ENCODE measurements at regions not wholly inside any gene's neighbourhood (a gene's known extent, or its start where the extent isn't known, plus 50 kb on each side); places are given as distances from the start of the nearest gene placed in this dataset.

DNA sequence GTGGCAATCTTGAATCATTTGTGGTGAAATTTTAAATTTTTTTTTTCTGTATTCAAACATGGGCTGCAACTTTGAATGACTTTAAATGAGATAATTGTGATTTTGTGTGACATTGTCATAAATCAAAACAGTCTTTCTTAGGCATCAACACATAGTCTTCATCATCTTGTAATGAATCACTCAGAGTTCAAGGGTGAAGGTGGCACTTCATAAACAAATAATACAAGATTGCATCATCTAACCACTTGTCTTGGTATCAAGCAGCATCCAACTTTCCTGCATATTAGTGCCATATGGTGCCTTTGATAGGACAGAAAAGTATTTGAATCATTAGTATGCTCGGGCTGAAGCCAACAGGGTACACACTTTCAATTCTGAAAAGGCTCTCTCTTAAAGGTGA is 392.4 kb upstream of the GOT2 start:
- intact Hi-C loops (cut with DNase I; ENCODE audit: low total_unique reads): no loop called here
- no peaks in the 10 kb centered on the region for H3K36me3 ChIP-seq
- H3K27me3 ChIP-seq (replicated peaks in 1 of 7): no peaks in the 10 kb centered on the region
- peaks cover 0 to 5% (median 0%) of the 10 kb centered on the region in 8 donors for H3K9me3 ChIP-seq
- 56 to 73% (median 66%) methylated on average over 1 of the region's 1 CpG for WGBS, 5 donors
- no peak for DNase-seq
- H3K4me1 ChIP-seq: no peaks in the 10 kb centered on the region
- no peak overlapping the region for H3K27ac ChIP-seq
- TF ChIP-seq, protein P1, sequence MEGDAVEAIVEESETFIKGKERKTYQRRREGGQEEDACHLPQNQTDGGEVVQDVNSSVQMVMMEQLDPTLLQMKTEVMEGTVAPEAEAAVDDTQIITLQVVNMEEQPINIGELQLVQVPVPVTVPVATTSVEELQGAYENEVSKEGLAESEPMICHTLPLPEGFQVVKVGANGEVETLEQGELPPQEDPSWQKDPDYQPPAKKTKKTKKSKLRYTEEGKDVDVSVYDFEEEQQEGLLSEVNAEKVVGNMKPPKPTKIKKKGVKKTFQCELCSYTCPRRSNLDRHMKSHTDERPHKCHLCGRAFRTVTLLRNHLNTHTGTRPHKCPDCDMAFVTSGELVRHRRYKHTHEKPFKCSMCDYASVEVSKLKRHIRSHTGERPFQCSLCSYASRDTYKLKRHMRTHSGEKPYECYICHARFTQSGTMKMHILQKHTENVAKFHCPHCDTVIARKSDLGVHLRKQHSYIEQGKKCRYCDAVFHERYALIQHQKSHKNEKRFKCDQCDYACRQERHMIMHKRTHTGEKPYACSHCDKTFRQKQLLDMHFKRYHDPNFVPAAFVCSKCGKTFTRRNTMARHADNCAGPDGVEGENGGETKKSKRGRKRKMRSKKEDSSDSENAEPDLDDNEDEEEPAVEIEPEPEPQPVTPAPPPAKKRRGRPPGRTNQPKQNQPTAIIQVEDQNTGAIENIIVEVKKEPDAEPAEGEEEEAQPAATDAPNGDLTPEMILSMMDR (IDR thresholded peaks at IDR 0.05 in 8 of 11, conservative IDR thresholded peaks at IDR 0.05 in 3 of 11): no peak
- H3K4me3 ChIP-seq: no peak overlapping the region

DNA sequence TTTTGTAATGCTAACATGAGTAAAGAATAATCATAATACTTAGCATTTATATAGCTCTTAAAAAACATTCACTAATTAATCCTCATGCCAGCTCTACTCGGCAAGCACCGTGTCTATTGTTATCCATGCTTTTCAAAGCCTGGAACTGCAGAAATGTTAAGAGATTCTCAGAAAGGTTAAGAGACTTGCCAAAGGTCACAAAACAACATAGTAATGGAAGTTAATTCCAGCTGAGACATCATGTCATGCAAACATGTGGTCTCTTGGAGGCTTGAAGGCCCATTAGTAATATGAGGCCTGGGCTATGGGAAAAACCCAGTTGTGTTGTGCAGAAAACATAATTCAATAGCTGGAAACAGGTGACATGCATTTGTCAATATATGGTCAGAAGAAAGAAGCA is 389.9 kb upstream of the GOT2 start:
- DNase-seq: no peak
- H3K36me3 ChIP-seq: no peaks in the 10 kb centered on the region
- WGBS, 5 donors: 69 to 87% (median 79%) methylated on average over 2 of the region's 2 CpGs

DNA sequence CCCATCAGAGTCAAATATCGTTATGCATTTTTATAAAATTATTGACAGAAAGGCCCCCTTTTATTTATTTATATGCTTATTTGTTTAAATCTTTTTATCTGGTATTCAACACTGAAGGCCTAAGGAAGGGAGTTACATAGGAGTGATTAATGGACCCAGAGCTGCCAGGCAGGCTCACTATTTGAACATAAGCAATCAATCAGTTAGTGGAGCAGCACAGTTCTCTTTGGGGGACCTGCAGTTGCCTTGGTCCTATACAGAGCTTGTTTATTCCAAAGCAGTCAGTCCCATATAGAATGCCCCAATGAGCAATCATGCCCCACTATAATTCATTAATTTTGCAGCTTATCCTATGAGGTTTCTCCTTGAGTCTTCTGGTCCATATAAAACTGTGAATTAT is 389.4 kb upstream of the GOT2 start:
- Histone ChIP-seq H3K4me1 (no peaks in the 10 kb centered on the region), H3K4me3 (no peak overlapping the region), H3K9me3 (no peaks in the 10 kb centered on the region), H3K36me3 (no peaks in the 10 kb centered on the region), H3K27me3 (replicated peaks in 1 of 7) (no peaks in the 10 kb centered on the region), H3K27ac (no peak overlapping the region)
- DNase-seq: no peak
- 86 to 91% (median 89%) methylated on average over 1 of the region's 1 CpG for WGBS, 5 donors
- intact Hi-C loops (cut with DNase I; ENCODE audit: low total_unique reads): no loop called here
- TF ChIP-seq POLR2A (IDR thresholded peaks at IDR 0.05): no peak
- TF ChIP-seq, protein P1 (IDR thresholded peaks at IDR 0.05 in 8 of 11, conservative IDR thresholded peaks at IDR 0.05 in 3 of 11): no peak
- no peak for TF ChIP-seq POLR2AphosphoS5 (IDR thresholded peaks at IDR 0.05)

More for the DNA sequence above, 389.9 kb upstream of the GOT2 start:
- intact Hi-C loops (cut with DNase I; ENCODE audit: low total_unique reads): no loop called here
- H3K27ac ChIP-seq: no peak overlapping the region
- no peaks in the 10 kb centered on the region for H3K4me1 ChIP-seq
- no peaks in the 10 kb centered on the region for H3K27me3 ChIP-seq (replicated peaks in 1 of 7)
- no peaks in the 10 kb centered on the region for H3K9me3 ChIP-seq
- no peak overlapping the region for H3K4me3 ChIP-seq
- TF ChIP-seq POLR2A (IDR thresholded peaks at IDR 0.05): no peak
- TF ChIP-seq, protein P1 (IDR thresholded peaks at IDR 0.05 in 8 of 11, conservative IDR thresholded peaks at IDR 0.05 in 3 of 11): no peak
- no peak for TF ChIP-seq POLR2AphosphoS5 (IDR thresholded peaks at IDR 0.05)

DNA sequence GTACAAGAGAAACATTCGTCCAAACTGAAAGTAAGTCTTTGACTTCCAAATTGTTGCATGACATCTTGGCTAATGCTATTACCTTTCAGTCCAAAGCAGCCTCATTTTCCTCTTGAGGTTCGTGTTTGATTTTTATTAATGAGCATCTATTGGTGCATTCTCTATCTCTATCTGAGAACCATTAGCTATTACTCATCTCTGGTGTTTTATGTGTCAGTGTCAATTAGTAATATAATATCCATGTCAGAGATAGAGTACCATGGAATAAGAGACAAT is 388.1 kb upstream of the GOT2 start:
- WGBS, 5 donors: 61 to 77% (median 69%) methylated on average over 2 of the region's 2 CpGs
- Histone ChIP-seq H3K27me3 (replicated peaks in 1 of 7) (no peaks in the 10 kb centered on the region), H3K27ac (no peak overlapping the region), H3K9me3 (no peaks in the 10 kb centered on the region), H3K4me3 (no peak overlapping the region), H3K4me1 (no peaks in the 10 kb centered on the region), H3K36me3 (no peaks in the 10 kb centered on the region)
- DNase-seq: no peak
- TF ChIP-seq, protein P1 (IDR thresholded peaks at IDR 0.05 in 8 of 11, conservative IDR thresholded peaks at IDR 0.05 in 3 of 11): no peak
- no peak for TF ChIP-seq POLR2AphosphoS5 (IDR thresholded peaks at IDR 0.05)
- TF ChIP-seq POLR2A (IDR thresholded peaks at IDR 0.05): no peak
- intact Hi-C loops (cut with DNase I; ENCODE audit: low total_unique reads): no loop called here
